ENCODE measurements at regions not wholly inside any gene's neighbourhood (a gene's known extent, or its start where the extent isn't known, plus 50 kb on each side); places are given as distances from the start of the nearest gene placed in this dataset.
"Not testable (repeated sequence)": the region's sequence is repeated elsewhere in the genome, so short reads cannot be mapped to it uniquely, and the experiment has no call there.

DNA sequence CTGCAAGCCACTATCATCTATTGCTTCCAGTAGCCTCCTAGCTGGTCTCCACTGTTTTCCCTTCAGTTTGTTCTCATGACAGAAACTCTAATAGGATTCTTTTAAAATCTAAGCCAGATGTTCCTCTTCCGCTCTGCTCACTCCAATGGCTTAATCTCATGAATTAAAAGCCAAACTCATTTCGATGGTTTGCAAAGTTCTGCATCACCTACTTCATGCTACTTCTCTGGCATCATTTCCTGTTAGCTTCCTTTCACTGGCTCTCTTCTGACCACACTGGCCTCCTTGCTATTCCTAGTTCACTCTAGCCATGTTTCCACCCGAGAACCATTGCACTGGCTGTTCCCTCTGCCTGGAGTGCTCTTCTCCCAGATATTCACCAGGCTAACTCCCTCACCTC, 102.0 kb upstream of the LSM6 start:
- DNase-seq, result no peak

- no peak for DNase-seq
Observed at GRCh38 chr4:146072376-146072775, 103.1 kb upstream of the LSM6 start.

- no peak for DNase-seq
Observed at GRCh38 chr4:146071390-146071789, 104.1 kb upstream of the LSM6 start.

DNA sequence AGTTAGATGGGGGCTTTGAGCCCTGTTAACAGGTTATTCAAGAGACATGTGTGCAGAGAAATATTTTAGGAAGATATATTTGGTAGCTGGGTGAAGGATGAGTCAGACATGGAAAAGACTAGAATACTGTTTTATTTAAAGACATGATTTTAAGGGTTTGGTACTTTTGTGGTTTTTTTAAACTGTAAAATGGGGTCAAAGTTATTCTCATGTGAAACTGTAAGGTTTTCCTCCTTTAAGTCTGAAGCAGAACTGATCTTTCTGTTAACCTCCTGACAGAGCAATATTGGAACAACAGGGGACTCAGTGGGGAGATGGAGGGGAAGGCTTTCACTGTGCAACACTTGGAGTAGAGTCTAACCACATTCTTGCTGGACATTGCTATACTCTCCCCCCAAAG, 112.4 kb upstream of the LSM6 start:
- DNase-seq, result no peak

- DNase-seq, result no peak
Observed at GRCh38 chr4:146062340-146062739, 113.2 kb upstream of the LSM6 start.

DNA sequence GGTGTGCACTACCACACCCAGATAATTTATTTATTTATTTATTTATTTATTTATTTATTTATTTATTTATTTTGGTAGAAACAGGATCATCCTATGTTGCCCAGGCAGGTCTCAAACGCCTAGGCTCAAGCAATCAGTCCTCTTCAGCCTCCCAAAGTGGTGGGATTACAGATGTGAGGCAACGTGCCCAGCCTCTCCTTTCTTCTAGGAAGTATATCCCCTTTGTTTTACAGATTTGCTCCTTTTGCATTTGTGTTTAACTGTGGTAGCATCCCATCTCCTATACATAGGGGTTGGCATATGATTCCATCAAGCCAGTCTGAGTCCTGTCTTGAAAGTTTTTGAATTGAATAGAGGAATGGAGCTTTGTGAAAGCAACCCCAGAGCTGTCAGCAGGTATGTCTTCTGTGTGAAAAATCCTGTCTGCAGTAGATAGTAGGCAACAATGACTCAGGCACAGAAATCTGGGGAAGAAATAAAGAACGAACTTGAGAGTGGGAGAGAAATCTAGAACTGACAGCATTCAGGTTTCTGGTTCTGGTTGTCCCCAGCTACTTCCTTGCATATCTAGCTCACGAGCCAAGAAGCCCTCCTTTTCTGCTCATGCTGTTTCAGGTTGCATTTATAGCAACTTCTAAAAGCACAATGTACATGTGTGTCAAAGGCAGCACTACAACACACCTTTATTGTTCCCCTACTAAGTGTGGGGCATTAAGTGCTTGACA, 113.7 kb upstream of the LSM6 start:
- DNase-seq, result no peak

DNA sequence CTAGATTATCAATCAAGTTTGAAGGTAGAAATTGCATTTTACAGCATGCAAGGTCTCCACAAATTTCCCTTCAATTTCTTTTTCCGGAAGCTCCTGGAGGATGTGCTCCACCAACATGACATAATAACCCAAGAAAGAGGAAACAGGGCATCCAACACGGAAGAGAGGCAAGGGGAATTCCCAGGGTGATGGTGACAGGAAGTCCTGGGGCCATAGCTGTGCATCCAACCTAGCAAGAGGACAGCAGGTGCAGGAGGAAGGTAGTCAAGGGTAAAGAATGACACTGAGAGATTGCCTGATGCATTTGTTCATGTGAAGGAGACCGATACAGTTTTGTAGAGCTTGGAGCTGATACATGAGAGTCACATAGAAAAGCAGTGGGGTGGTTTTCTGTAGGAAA, 115.7 kb upstream of the LSM6 start:
- DNase-seq, result no peak

DNA sequence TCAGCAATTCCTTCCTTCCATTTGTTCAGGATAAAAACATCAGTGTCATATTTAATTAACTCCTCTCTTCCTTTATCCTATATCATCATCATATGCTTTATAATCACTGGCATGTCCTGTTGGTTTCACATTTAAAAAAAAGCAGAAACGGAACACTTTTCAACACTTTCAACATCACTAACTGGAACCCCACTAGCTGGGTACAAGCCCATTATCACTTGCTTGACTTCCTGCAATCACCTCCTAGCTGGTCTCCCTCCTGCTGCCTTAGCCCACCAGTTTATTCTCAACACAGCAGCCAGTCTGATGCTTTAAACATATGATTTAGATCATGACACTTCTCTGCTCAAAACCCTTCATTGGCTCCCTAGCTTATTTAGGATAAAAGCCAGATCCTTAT, 116.4 kb upstream of the LSM6 start:
- no peak for DNase-seq

DNA sequence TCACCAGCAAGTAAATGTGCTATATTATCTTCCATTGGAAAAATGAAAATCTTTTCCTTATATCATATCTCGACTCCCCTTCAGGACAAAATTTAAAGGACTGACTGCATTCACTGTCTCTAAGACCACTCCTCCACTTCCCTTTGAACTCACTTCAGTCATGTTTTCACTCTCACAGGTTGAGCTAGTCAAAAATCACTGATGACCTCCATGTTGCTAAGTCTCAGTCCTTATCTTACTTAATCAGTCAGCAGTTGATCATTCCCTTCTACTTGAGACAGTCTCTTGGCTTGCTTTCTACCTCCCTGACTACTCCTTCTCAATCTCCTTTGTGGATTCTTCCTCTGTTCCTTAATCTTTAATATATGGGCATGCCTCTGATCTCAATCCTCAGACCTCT, 117.0 kb upstream of the LSM6 start:
- DNase-seq, result no peak

- no peak for DNase-seq
Observed at GRCh38 chr4:146054676-146055075, 116.1 kb upstream of the ZNF827 start.

GRCh38 chr4:146053891-146054290, 115.3 kb upstream of the ZNF827 start:
- no peak for DNase-seq

- no peak for DNase-seq
Observed at GRCh38 chr4:146051728-146052391, 113.2 kb upstream of the ZNF827 start.

DNA sequence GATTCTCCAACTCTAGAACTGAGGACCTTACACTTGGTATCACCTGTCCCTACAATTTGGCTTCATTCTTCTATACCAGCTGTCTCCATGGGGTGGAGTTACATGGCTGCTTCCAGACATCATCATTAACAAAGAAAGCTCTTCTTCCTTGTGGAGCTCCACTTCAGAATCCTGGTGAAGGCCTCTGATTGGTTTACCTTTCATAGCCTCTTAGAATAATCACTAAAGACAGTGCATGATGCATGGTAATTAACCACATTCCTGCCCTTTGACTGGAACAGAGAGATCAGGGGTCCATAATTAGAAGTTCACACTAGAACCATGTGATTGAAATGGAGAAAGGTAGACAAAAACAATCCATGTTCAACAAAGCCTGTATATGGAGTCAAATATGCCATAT, 112.6 kb upstream of the ZNF827 start:
- no peak for DNase-seq

DNA sequence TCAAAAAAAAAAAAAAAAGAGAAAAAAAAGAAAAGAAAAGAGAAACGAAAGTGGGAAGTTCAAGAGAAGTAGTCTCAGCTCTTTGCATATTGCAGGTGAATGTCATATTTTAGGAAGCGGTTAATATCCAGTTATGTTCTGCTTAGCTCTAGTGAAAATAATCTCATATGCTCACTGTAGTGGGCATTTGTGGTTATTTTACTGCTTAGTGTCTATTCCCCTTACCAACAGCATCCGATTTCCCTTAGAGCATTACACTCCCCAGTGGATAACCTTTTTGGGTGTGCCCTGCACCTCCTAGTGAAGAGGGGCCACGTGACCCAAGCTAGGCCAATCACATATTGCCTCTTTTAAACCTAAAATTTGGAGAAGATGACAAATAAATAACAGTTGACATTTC, 111.2 kb upstream of the ZNF827 start:
- DNase-seq, result no peak

- not testable (repeated sequence) for DNase-seq
Observed at GRCh38 chr4:146047768-146048167, 109.1 kb upstream of the ZNF827 start.

- DNase-seq, result no peak
Observed at GRCh38 chr4:146041139-146042004, 102.7 kb upstream of the ZNF827 start.

- no peak for DNase-seq
Observed at GRCh38 chr4:146040623-146041022, 102.0 kb upstream of the ZNF827 start.

GRCh38 chr4:146033149-146033548, 94.5 kb upstream of the ZNF827 start:
- DNase-seq, result no peak

- DNase-seq, result no peak
Observed at GRCh38 chr4:146032234-146032860, 93.7 kb upstream of the ZNF827 start.

- DNase-seq, result no peak
Observed at GRCh38 chr4:146029939-146030710, 91.5 kb upstream of the ZNF827 start.

DNA sequence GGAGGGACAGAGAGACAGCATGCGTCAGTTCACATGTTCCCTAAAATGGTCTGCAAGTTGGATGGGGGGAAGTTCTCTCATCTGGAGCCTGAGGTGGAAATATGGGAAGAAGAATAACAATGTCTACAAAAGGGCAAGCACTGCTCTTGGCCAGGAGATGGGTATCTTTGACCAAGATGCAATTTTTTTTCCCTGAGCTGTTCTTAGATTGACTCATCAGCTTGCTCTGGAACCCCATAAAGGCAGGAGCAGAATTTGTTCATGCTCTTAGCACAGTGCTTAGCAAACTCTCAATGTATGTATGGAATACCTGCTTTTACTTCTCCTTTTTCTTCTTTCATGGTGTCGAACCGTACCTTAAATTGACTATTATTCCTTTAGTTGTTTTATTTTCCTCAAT, 90.5 kb upstream of the ZNF827 start:
- DNase-seq, result no peak
